HG02763 (cell line): ENCODE measurements at regions not wholly inside any gene's neighbourhood (a gene's known extent, or its start where the extent isn't known, plus 50 kb on each side); places are given as distances from the start of the nearest gene placed in this dataset.

ENCODE experiments used
- ATAC-seq: cut with Tn5 transposase; IDR thresholded peaks from one replicate; pipeline ENCODE4 v1.9.1; 2021; ENCODE audit warnings: mild to moderate bottlenecking, moderate library complexity; ENCODE audit not compliant: unreplicated experiment

DNA sequence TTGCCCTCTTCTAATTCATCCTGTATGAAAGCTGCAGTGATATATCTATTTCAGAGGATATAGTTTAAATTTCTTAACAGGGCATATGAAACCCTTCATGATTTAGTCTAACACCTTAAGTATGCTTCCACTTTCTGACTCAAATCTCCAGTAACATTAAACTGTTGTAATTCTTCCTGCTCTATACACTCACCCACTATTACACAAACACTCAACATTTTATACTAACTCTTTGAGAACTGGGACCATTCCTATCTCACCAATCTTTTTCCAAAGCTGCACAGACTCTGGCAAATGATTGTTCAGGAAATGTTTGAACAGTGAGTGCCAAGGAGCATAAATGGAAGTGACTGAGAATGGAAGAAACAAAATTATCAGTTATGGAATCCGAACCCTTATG, 560.4 kb upstream of the DPPA4 start:
- ATAC-seq, result no peak

DNA sequence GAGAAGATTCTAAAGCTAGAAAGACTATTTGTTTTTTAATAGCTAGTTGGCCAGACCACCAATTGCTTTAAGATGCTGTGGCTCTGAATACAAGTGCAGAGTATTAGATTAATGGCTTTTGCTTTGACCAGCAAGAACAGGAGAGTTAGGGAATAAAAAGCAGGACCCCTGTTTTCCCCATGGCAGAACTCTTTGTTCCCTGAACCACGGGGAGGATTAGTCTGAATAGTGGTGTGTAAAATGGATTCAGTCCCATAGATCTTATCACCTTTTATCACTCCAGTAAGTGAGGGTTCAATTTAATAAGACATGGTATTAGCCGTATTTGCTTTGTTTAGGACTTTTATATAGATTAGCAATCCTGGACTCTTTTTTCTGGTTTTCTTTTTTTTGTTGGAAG, 562.6 kb upstream of the DPPA4 start:
- no peak for ATAC-seq

DNA sequence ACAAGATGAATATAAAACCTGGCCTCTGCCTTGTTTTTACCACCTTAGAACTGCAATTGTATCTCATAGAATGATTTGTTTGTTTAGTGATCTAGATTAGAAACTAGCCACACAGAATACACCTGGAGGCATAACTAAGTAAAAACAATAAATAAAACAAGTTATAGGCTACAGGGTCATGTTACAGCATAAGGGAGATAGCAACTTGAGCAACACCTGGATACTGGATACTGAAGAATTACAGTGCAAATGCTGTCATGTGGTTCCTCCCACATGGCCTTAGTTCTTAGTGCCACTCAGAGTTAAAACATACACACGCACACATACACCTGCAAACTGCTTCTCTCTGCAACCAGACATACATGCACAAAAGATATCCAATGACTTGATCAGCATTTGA, 563.4 kb upstream of the DPPA4 start:
- no peak for ATAC-seq

DNA sequence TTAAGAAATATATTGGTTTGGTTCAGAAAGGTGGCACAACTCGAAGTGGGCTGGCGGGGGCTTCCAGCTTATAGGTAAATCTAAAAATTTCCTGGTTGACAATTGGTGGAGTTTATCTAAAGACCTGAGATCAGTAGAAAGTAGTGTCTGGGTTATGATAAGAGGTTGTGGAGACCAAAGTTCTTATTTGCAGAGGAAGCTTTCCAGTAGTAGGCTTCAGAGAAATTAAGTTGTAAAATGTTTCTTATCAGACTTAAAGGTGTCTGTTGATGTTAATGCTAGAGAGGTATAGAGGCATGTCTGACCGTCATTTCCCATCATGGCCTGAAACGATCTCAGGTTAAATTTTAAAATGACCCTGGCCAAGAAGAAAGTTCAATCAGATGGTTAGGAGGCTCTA, 565.2 kb upstream of the DPPA4 start:
- no peak for ATAC-seq

DNA sequence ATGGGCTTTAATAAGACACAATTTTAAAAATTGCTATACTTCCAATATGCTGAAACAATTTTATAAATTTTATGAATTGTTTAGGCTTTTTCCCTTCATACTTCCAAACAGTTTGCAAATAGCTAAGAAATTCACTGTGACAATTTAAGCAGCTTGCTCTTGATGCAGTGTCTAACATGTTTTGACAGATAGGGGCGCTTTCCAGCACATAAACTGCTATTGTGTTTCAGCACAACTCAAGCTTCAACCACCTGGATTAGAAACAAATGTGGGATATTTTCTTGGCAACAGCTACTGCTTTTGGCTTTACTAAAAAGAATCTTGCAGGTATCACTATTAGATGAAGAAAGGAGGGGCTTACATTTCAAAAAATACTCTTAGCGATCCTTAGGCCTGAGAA, 565.8 kb upstream of the DPPA4 start:
- ATAC-seq, result no peak

DNA sequence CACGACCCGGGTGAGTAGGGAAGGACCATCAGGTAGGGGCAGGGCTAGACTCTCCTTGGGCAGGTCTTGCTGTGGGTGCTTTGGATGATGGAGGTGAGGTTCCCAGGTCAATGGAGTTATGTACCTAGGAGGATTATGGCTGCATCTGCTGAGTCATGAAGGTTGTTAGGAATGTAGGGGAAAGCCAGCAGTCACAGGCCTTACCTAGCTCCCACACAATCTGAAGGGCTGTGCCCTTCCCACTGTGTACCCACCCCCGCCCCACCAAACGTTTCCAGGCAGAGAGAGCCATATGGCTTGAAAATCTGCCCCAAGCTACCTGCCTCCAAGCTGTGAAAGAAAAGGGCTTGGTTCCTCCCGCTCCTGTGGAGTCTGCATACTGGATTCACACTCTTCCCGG, 573.4 kb upstream of the DPPA4 start:
- no peak for ATAC-seq

DNA sequence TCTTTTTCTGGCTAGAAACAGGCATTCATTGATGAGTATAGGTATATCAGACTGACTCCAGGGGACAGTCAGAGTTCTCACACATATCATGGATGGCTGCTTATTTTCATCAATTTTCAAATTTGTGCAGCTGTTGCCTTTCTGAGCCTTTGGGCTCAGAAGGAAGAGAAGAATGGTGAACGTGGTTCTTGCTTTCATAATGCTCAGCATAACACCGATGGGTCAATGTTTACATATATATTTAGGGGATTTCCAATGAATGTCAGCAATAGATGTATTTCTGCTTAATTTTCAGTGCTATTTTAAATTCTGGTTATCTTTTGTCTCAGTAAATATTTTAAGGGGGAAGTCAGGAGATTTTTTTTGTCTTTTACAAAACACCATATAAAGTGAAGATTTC, 581.4 kb upstream of the DPPA4 start:
- no peak for ATAC-seq

DNA sequence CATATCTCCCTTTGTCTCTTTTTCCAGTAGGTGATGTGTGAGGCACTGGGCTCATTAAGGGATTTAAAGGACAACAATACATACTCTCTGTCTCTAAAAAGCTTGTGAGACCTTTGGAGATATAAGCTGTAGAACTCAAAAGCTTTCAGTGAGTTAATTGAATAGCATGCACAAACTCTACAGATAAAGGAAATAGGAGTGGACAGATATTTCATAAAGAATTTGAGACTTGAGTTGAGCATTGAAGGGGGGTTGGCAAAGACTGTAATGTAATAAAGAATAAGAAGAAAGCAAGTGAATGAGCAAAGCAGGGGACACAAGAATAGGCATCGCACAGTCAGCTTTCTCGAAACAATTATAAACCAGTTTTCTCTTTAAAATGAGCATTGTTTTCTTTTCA, 583.4 kb upstream of the DPPA4 start:
- ATAC-seq, result no peak

DNA sequence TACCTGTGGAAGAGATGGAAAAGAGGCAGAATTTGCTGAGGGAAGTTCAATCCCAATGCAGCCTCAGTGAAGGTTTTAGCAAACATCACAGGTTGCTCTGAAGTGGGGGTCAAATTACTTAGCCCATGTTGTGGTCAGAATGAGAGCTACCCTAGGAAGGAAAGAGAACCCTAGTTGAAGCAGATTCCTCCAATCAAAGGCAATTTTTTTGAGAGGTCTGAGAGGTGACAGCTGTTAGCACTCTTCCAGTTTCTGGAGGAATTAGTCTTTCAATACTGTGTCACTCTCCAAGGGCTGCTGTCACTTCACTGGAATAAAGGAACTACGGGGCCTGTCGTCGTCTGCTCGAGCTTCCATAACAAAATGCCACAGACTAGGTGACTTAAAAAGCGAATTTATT, 584.2 kb upstream of the DPPA4 start:
- no peak for ATAC-seq

DNA sequence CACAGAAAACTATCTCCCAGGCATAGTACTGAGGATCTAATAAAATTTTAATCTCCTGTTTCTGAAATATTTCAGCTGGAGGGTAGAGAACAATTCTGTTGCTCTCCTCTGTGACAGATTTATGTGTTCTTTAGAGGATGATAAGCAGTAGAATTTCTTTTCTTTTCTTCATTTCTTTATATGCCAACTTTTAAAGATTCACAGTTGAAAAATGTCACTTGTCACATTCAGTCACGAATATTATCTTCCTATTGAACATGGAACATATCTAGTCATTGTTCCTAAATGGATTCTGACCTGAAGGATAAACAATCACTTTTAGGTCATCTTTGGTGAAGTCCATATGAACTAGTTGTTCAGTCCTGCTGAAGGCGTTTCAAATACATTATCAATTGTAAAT, 585.5 kb upstream of the DPPA4 start:
- ATAC-seq, result no peak

DNA sequence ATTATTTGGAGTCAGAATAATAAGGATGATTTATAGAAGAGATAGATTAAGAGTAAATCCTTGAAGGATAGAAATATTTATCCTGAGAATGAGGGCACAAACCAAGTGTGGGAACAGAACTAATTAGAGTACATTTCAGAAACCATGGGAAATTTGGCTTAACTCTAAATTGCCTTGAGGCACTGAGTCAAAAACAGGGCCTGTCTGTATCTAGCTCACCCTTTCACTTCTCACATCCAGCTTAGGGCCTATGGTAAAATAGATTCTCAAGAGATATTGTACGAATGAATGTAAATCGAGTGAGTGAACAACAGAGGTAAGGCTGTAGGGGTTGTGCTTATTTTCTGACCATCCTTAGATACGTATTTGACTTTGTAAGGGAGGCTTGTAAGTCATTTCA, 586.1 kb upstream of the DPPA4 start:
- no peak for ATAC-seq

DNA sequence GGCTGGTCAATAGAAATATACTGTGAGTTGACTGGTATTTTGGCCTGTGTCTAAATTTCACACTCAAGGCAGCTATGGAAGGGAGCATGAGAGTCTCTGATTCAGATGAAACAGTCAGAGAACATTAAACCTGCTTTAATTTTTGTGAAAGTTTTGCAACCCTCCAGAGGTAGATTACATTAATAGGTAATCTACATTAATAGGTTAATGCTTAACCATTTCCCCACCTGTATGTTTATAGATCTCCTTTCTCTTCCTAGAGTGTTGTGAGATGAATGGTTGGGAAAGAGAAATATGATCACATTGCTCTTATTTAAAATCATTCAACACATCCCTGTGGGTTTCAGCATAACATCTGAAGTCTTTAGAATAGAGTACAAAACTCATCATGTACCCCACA, 586.9 kb upstream of the DPPA4 start:
- no peak for ATAC-seq

DNA sequence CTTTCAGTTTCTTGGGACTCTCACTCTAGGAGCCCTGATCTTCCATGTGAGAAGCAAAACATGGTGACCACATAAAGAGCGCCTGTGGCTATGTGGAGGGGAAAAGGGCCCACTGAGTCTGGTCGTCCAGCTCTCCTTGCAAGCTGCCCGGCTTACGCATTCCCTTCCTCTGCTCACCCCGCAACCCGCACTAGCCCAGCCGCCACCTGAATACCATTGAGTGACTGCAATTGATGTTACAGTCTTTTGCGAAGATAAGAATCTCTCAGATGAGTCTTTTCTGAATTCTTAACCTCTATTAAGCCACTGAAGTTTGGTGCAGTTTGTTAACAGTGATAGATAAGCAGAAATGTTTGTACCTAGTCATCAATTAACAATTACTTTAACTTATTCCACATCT, 589.0 kb upstream of the DPPA4 start:
- no peak for ATAC-seq

DNA sequence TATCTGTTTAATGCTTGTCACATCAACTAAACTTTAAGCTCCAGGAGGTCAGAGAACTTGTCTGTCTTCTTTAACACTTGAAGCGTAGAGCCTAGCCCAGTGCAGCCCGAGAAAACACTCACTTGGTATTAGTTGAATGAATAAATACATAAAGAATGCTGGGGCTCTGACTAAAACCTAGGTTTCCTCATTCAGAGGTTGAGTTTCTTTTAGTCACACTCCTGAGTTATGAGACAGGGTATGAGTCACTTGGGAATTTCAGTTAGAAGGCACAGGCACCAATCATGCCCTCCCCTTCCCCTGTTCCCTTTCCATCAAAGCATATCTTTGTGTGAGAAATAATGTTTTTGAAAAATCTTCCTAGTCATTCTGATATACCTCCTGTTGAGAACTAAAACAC, 589.8 kb upstream of the DPPA4 start:
- ATAC-seq, result no peak

DNA sequence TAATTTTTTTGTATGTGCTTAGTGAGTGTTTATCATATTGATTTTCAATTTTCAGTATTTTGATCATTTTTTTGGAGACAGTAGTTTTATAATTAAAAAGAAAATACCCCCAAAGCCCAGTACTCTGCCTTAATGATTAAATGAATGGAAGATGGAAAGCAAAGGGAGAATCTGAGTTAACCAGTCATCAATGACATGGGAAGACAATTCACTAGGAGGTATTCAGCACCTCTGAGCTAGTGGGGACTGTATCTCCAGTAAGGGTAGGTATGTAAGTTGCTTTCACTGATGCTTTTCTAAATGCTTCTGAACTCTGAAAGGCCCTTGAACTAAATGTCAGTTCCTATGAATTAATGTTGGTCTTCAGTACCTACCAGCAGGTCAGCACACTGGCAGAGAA, 590.4 kb upstream of the DPPA4 start:
- no peak for ATAC-seq

DNA sequence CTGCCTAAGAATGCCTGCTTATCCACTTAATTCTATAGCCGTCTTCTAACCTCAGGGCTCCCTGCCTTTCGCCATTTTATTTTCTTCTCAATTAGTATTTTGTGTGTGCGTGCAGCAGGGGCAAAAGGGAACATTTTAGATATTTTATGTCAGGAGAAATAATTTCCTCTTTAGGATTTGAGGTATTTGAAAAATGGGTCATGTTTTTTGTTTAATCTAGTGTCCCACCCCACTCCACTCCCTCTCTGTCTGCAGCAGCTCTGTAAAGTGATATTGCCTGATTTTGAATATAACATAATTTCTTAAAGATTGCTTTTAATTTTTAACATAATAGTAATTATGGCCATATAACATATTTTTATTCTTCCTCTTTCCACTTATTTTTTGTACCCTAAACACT, 593.2 kb upstream of the DPPA4 start:
- ATAC-seq, result no peak

DNA sequence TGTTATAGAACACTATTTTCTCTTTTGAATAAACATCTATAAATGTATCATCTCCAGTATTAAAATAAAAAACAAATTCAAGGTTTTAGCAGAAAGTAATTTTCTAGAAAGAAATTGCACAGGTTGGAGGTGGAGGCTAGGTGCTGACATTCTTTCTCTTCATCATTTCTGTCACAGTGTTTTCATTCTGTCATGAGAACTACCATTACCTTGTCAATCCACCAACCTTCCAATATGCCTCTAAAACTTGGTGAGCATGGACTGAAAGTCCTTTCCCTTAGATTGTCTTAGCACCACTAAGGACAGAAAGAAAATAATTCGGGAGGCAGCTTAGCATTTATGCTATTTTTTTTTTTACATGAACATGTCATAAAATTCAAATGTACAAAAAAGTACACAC, 596.2 kb upstream of the DPPA4 start:
- no peak for ATAC-seq

DNA sequence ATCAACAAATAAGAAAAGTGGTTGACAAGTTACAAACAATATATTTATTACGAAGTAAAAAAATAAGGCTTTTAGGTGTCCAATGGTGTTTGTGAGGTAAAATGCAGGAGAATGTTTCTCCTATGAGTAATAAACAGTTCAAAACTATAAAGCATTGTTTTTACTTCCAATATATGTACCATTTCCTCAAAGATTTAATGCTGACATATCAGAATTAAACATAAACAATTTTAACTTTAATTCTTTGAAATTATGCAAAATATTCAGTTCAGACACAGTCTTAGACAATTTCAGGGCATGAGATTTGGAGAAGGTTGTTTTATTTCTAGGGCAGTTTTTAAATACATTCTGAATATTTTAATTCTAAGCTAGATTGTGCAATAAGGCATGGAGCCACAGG, 602.5 kb upstream of the DPPA4 start:
- ATAC-seq, result no peak

DNA sequence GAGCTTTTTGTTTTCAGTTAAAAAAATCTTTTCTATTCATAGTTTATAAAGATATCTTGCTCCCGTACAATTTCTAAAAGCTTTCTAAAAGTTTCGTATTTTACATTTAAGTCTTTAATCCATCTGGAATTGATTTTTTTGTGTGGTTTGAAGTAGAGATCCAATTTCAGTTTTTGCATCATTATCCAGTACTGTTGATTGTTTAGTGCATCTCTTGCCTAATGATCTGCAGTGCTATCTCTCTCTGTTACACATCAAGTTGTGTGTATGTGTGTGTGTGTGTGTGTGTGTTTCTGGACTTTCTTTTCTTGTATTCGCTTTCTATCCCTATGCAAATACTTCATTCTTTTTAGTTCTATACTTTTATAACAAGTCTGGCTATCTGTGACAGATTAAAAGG, 605.8 kb upstream of the DPPA4 start:
- no peak for ATAC-seq

DNA sequence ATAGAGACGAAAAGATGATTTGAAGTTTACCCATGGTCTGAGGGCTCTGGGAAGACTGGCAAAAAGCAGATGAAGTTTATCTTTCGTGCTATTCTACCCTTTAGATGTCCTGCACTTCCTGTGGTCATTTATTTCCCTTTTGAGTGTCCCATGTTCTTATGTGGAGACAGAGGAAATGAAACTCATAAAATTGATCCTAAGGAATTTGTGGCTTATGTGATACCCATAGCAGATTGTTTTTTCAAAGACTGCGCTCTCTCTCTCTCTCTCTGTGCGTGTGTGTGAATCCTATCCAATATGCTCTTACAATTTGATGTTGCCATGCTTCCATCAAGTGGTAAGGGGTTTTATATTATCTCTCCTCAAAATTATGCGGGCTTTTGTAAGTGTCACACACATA, 607.5 kb upstream of the DPPA4 start:
- no peak for ATAC-seq

DNA sequence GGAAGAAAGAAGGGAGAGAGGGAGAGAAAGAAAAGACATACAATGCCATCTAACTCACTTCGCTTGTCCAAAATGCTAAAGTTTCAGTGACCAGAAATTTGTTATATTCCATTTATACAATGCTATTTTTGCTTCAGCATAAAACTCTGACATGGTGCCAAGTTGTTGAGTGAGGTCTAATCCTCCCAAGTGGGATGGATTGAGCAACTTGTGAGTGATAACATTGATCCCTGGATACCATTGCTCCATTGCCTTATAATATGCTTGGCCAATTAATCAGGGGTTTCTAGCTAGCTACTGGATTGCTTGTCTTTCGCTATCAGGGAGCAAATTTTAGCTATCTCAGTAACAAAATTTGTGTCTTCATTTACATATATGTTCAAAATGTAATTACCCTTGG, 615.6 kb upstream of the DPPA4 start:
- ATAC-seq, result no peak

DNA sequence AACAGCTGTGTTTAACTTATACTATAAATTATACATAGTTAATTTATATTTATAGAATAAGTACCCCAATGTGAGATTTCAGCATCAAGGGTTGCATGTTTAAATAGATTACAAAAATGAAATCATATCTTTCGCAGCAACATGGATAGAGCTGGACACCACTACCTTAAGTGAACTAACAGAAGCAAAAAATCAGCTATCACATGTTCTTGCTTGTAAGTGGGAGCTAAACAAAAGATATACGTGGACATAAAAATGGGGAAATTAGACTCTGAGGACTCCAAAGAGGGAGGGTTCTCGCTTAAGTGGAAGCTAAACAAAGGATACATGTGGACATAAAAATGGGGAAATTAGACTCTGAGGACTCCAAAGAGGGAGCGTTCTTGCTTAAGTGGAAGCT, 626.5 kb upstream of the DPPA4 start:
- ATAC-seq, result no peak

DNA sequence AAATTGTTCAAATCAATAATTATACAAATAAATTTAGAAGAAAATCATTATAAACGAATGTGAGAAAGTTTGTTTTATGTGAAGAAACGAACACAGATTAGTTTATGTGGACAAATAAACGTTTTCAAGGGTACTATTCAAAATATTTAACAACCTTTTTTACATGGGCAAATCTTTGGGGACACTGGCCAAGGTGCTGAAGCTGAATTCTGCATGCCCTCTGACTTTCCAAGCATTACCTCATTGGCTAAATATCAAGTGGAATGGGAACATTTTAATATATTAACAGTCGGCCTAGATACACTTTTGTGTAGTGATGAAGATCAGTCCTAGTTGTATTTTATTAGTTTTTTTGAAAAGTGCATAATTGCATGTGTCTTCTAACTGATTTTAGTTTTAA, 636.4 kb upstream of the DPPA4 start:
- ATAC-seq, result no peak

DNA sequence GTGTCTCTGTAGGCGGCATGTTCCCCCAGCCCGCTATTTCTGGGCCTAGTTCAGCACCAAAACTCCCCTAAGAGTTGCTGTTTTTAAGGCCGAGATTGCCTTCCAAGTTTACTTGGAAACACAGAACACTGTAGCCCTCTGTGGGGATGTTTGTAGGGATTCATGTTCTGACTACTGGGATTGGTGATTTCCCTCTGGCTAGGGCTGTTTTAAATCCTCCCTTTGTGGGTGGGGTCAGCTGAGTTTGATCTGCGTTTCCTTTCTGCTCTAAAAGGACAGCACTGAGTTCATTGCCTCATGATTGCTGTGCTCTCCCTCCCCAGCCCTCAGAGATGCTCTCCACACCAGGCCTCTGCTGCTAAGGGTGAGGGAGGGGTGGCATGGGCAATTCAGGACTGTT, 640.6 kb upstream of the DPPA4 start:
- no peak for ATAC-seq
